ENCODE measurements at regions not wholly inside any gene's neighbourhood (a gene's known extent, or its start where the extent isn't known, plus 50 kb on each side); places are given as distances from the start of the nearest gene placed in this dataset.

DNA sequence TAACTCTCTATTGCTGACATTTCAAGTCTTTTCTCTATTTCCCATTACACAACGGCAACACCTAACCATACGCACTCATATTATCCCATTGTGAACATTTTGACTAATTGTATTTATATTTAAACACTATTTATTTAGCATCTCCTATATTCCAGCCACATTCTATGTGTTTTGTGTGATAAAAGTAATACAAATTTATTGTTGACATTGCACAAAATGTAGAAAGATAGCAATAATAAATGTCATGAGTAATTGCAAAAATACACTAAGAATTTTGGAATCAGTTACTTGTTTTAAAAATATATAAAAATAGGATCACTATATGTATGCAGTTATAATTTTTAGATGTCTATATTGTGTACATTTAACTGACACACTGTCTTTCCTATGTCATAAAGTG lies 413.0 kb upstream of the PTPRD start:
- ChIA-PET POLR2A (ENCODE audit: unreplicated experiment) (no interaction called here), CTCF (no interaction called here)
- Histone ChIP-seq H4K5ac (ENCODE audit: low read depth, low read length) (no peak overlapping the region), H3K4me3 (ENCODE audit: insufficient read depth, low read depth, low read length) (no peak overlapping the region), H4K91ac (ENCODE audit: insufficient read depth, low read depth, low read length) (no peak overlapping the region), H2AK9ac (replicated peaks; ENCODE audit: low read depth, low read length, poor library complexity) (no peak overlapping the region), H3K27ac (ENCODE audit: insufficient read depth, low read length) (no peak overlapping the region), H3K27me3 (ENCODE audit: control insufficient read depth, insufficient read depth, low read length) (no peaks in the 10 kb centered on the region), H4K20me1 (ENCODE audit: insufficient read depth, low read length) (no peaks in the 10 kb centered on the region), H3K23ac (ENCODE audit: low read depth, low read length) (no peak overlapping the region), H2BK20ac (ENCODE audit: low read depth, low read length) (no peak overlapping the region), H2AK5ac (ENCODE audit: low read depth, low read length) (no peak overlapping the region), H3K36me3 (ENCODE audit: control insufficient read depth, insufficient read depth, low read length) (no peaks in the 10 kb centered on the region), H2BK5ac (ENCODE audit: low read depth, low read length, poor library complexity, severe bottlenecking) (no peak overlapping the region), H3K9me3 (ENCODE audit: control insufficient read depth, insufficient read depth, low read length) (peaks cover 4% of the 10 kb centered on the region; the same call in 1 of the 2 replicates), H3K4me2 (ENCODE audit: low read depth, low read length) (no peak overlapping the region), H3K4me1 (ENCODE audit: control insufficient read depth, insufficient read depth, low read length) (no peaks in the 10 kb centered on the region), H3K4ac (ENCODE audit: low read depth, low read length) (no peak overlapping the region), H3K14ac (replicated peaks; ENCODE audit: low read depth, low read length) (no peak overlapping the region), H3K9me1 (ENCODE audit: insufficient read depth, low read length) (no peaks in the 10 kb centered on the region), H3K18ac (ENCODE audit: low read depth, low read length) (no peak overlapping the region), H3K56ac (ENCODE audit: extremely low read depth, insufficient read depth, low read length) (no peak overlapping the region), H3K9ac (ENCODE audit: low read depth, low read length) (no peak overlapping the region), H2AFZ (replicated peaks; ENCODE audit: low read length, poor library complexity) (no peak overlapping the region), H2BK120ac (ENCODE audit: low read depth, low read length) (no peak overlapping the region), H3K79me1 (ENCODE audit: low read depth in 1 of 2, low read length in 2 of 2) (no peaks in the 10 kb centered on the region), H4K8ac (ENCODE audit: low read depth in 2 of 2, low read length in 2 of 2) (no peak overlapping the region), H2BK15ac (ENCODE audit: low read depth, low read length) (no peak overlapping the region)
- BruUV-seq (replicated peaks): no TSS peak
- intact Hi-C loops (cut with micrococcal nuclease): no loop called here
- DNase-seq: no peak
- ATAC-seq (ENCODE audit: low read depth): no peak
- in situ Hi-C loops (cut with MboI; ENCODE audit: low sequenced_read_pairs): no loop called here
- no CpG with 5 or more reads among the region's 2 CpGs for WGBS, 2 experiments (ENCODE audit: extremely low coverage in 2 of 2, insufficient read length in 1 of 2)
- dilution Hi-C loops (cut with HindIII; ENCODE audit: low sequenced_read_pairs, unreplicated experiment): no loop called here
- TF ChIP-seq ELK1 (IDR thresholded peaks at IDR 0.05; ENCODE audit: borderline replicate concordance, low read depth, low read length) (no peak), MAFK (IDR thresholded peaks at IDR 0.05; ENCODE audit: low read depth, low read length) (peak; percentile 18; the same call in 1 of the 2 replicates)

Measured in IMR-90 (cell line).